Naive thymus-derived CD8-positive, alpha-beta T cell (primary cell): ENCODE measurements at regions not wholly inside any gene's neighbourhood (a gene's known extent, or its start where the extent isn't known, plus 50 kb on each side); places are given as distances from the start of the nearest gene placed in this dataset.
A peak's percentile ranks its signal among the peaks of the same experiment; 100 is the strongest.

ENCODE experiments used
- ATAC-seq, 2 donors: fragments of 150-1000 bp; cut with Tn5 transposase in 1 of 2; sonication (Bioruptor Pico), chemical (Tn5 transposase) in 1 of 2; 1 replicate in 1 of 2; 2 replicates in 1 of 2; pipeline ENCODE4 v1.10.0; 2021; ENCODE audit warnings: mild to moderate bottlenecking in 2 of 2, moderate library complexity in 2 of 2
- POLR2A ChIA-PET: fragments of 350-600 bp; sonication (Branson Sonifier 250); formaldehyde crosslinking; loops from one replicate; lab custom pipeline; 2021; ENCODE audit warnings: antibody characterized with exemption; lab: Charles Lee
- DNase-seq, 10 donors: peaks; one replicate each; pipeline versions ENCODE4 v3.0.0 to v3.0.0-alpha.2; 2020 to 2022
- H3K27ac Mint-ChIP-seq, 10 donors: one replicate each; pipeline ENCODE4 v1.8.0; 2020 to 2022; ENCODE audit warnings: mild to moderate bottlenecking in 10 of 10, mixed read lengths in 10 of 10, moderate library complexity in 4 of 10, inconsistent platforms in 1 of 10
- H3K27me3 Mint-ChIP-seq, 5 donors: one replicate each; pipeline ENCODE4 v1.8.0; 2021 to 2022; ENCODE audit warnings: mixed read lengths in 5 of 5
- H3K36me3 Mint-ChIP-seq, 3 donors: one replicate each; pipeline ENCODE4 v1.8.0; 2020 to 2022; ENCODE audit warnings: mixed read lengths in 3 of 3, mild to moderate bottlenecking in 2 of 3, inconsistent platforms in 1 of 3
- H3K4me1 Mint-ChIP-seq, 4 donors: one replicate each; pipeline ENCODE4 v1.8.0; 2021 to 2022; ENCODE audit warnings: mixed read lengths in 4 of 4
- H3K4me3 Mint-ChIP-seq, 10 donors: one replicate each; pipeline ENCODE4 v1.8.0; 2020 to 2022; ENCODE audit warnings: mild to moderate bottlenecking in 10 of 10, mixed read lengths in 10 of 10, moderate library complexity in 6 of 10, inconsistent platforms in 1 of 10
- H3K9me3 Mint-ChIP-seq, 9 donors: one replicate each; pipeline ENCODE4 v1.8.0; 2020 to 2022; ENCODE audit warnings: mixed read lengths in 9 of 9, mild to moderate bottlenecking in 3 of 9, inconsistent platforms in 1 of 9, moderate library complexity in 1 of 9

GRCh38 chr7:84446991-84447480 is 252.4 kb upstream of the SEMA3A start:
- H3K27me3 Mint-ChIP-seq = no peaks in the 10 kb centered on the region
- no peaks in the 10 kb centered on the region for H3K4me1 Mint-ChIP-seq
- no peak overlapping the region for H3K4me3 Mint-ChIP-seq
- POLR2A ChIA-PET = no interaction called here
- peak in 2 of 10 donors; percentile 2 to 60 for DNase-seq
- H3K36me3 Mint-ChIP-seq = no peaks in the 10 kb centered on the region
- ATAC-seq = no peak
- no peaks in the 10 kb centered on the region for H3K9me3 Mint-ChIP-seq
- no peak overlapping the region for H3K27ac Mint-ChIP-seq

GRCh38 chr7:84425702-84426259 is 231.2 kb upstream of the SEMA3A start:
- ATAC-seq (peak in 1 of 2 donors; percentile 20), DNase-seq (no peak)
- no peaks in the 10 kb centered on the region for H3K36me3 Mint-ChIP-seq
- no peaks in the 10 kb centered on the region for H3K4me1 Mint-ChIP-seq
- H3K27me3 Mint-ChIP-seq = no peaks in the 10 kb centered on the region
- no peak overlapping the region for H3K4me3 Mint-ChIP-seq
- peaks cover 0 to 21% (median 17%) of the 10 kb centered on the region in 9 donors for H3K9me3 Mint-ChIP-seq
- no peak overlapping the region for H3K27ac Mint-ChIP-seq
- POLR2A ChIA-PET = no interaction called here

- no peaks in the 10 kb centered on the region for H3K4me1 Mint-ChIP-seq
- H3K4me3 Mint-ChIP-seq = no peak overlapping the region
- no peaks in the 10 kb centered on the region for H3K27me3 Mint-ChIP-seq
- POLR2A ChIA-PET = no interaction called here
- DNase-seq = no peak
- H3K36me3 Mint-ChIP-seq = no peaks in the 10 kb centered on the region
- peaks cover 0 to 44% (median 34%) of the 10 kb centered on the region in 9 donors for H3K9me3 Mint-ChIP-seq
- no peak overlapping the region for H3K27ac Mint-ChIP-seq
- no peak for ATAC-seq
These were observed 228.2 kb upstream of the SEMA3A start for GRCh38 chr7:84422790-84423189.

- no peaks in the 10 kb centered on the region for H3K4me1 Mint-ChIP-seq
- H3K27ac Mint-ChIP-seq = no peak overlapping the region
- POLR2A ChIA-PET = no interaction called here
- no peak for DNase-seq
- H3K27me3 Mint-ChIP-seq = no peaks in the 10 kb centered on the region
- ATAC-seq = no peak
- H3K9me3 Mint-ChIP-seq = peaks cover 0 to 4% (median 0%) of the 10 kb centered on the region in 9 donors
- H3K4me3 Mint-ChIP-seq = no peak overlapping the region
- H3K36me3 Mint-ChIP-seq = no peaks in the 10 kb centered on the region
These were observed 217.8 kb upstream of the SEMA3A start for GRCh38 chr7:84412161-84412969.

GRCh38 chr7:84399661-84400060 is 205.1 kb upstream of the SEMA3A start:
- Mint-ChIP-seq H3K27ac (no peak overlapping the region), H3K27me3 (peaks cover 0 to 1% (median 0%) of the 10 kb centered on the region in 5 donors), H3K9me3 (peaks cover 13 to 36% (median 20%) of the 10 kb centered on the region in 9 donors), H3K4me3 (no peak overlapping the region), H3K36me3 (peaks cover 0 to 25% (median 0%) of the 10 kb centered on the region in 3 donors), H3K4me1 (no peaks in the 10 kb centered on the region)
- DNase-seq (no peak), ATAC-seq (no peak)
- POLR2A ChIA-PET = no interaction called here

GRCh38 chr7:84394219-84394618 is 199.6 kb upstream of the SEMA3A start:
- Mint-ChIP-seq H3K36me3 (no peaks in the 10 kb centered on the region), H3K4me1 (no peaks in the 10 kb centered on the region), H3K9me3 (peaks cover 0 to 3% (median 0%) of the 10 kb centered on the region in 9 donors), H3K27ac (no peak overlapping the region), H3K27me3 (peaks cover 0 to 3% (median 0%) of the 10 kb centered on the region in 5 donors), H3K4me3 (no peak overlapping the region)
- POLR2A ChIA-PET = no interaction called here
- ATAC-seq = no peak
- DNase-seq = no peak

- no peak overlapping the region for H3K4me3 Mint-ChIP-seq
- no peak for DNase-seq
- no peak overlapping the region for H3K27ac Mint-ChIP-seq
- no peaks in the 10 kb centered on the region for H3K4me1 Mint-ChIP-seq
- no peaks in the 10 kb centered on the region for H3K36me3 Mint-ChIP-seq
- POLR2A ChIA-PET = no interaction called here
- H3K9me3 Mint-ChIP-seq = peaks cover 0 to 3% (median 0%) of the 10 kb centered on the region in 9 donors
- no peak for ATAC-seq
- peaks cover 0 to 3% (median 0%) of the 10 kb centered on the region in 5 donors for H3K27me3 Mint-ChIP-seq
These were observed 199.2 kb upstream of the SEMA3A start for GRCh38 chr7:84393786-84394185.

- peaks cover 0 to 3% (median 2%) of the 10 kb centered on the region in 5 donors for H3K27me3 Mint-ChIP-seq
- peaks cover 0 to 3% (median 0%) of the 10 kb centered on the region in 9 donors for H3K9me3 Mint-ChIP-seq
- no peak for ATAC-seq
- no peak for DNase-seq
- H3K4me1 Mint-ChIP-seq = no peaks in the 10 kb centered on the region
- H3K27ac Mint-ChIP-seq = no peak overlapping the region
- H3K4me3 Mint-ChIP-seq = no peak overlapping the region
- POLR2A ChIA-PET = no interaction called here
- H3K36me3 Mint-ChIP-seq = no peaks in the 10 kb centered on the region
These were observed 196.3 kb upstream of the SEMA3A start for GRCh38 chr7:84390845-84391244.

- peaks cover 0 to 2% (median 0%) of the 10 kb centered on the region in 9 donors for H3K9me3 Mint-ChIP-seq
- POLR2A ChIA-PET = no interaction called here
- H3K27me3 Mint-ChIP-seq = peaks cover 0 to 3% (median 2%) of the 10 kb centered on the region in 5 donors
- no peaks in the 10 kb centered on the region for H3K36me3 Mint-ChIP-seq
- no peak overlapping the region for H3K27ac Mint-ChIP-seq
- H3K4me1 Mint-ChIP-seq = peaks cover 0 to 2% (median 0%) of the 10 kb centered on the region in 4 donors
- H3K4me3 Mint-ChIP-seq = no peak overlapping the region
- ATAC-seq = no peak
- no peak for DNase-seq
These were observed 194.7 kb upstream of the SEMA3A start for GRCh38 chr7:84389242-84389641.

GRCh38 chr7:84387595-84387994 is 193.0 kb upstream of the SEMA3A start:
- no peak for ATAC-seq
- DNase-seq = no peak
- H3K4me1 Mint-ChIP-seq = peaks cover 0 to 2% (median 0%) of the 10 kb centered on the region in 4 donors
- H3K27ac Mint-ChIP-seq = peak overlapping the region in 1 of 10 donors; percentile 65
- H3K36me3 Mint-ChIP-seq = no peaks in the 10 kb centered on the region
- POLR2A ChIA-PET = no interaction called here
- H3K27me3 Mint-ChIP-seq = peaks cover 0 to 3% (median 2%) of the 10 kb centered on the region in 5 donors
- no peaks in the 10 kb centered on the region for H3K9me3 Mint-ChIP-seq
- no peak overlapping the region for H3K4me3 Mint-ChIP-seq

- DNase-seq (no peak), ATAC-seq (no peak)
- no peak overlapping the region for H3K4me3 Mint-ChIP-seq
- POLR2A ChIA-PET = no interaction called here
- H3K27me3 Mint-ChIP-seq = peaks cover 0 to 3% (median 0%) of the 10 kb centered on the region in 5 donors
- no peaks in the 10 kb centered on the region for H3K9me3 Mint-ChIP-seq
- peak overlapping the region in 1 of 10 donors; percentile 7 for H3K27ac Mint-ChIP-seq
- H3K4me1 Mint-ChIP-seq = peaks cover 0 to 2% (median 0%) of the 10 kb centered on the region in 4 donors
- no peaks in the 10 kb centered on the region for H3K36me3 Mint-ChIP-seq
These were observed 189.8 kb upstream of the SEMA3A start for GRCh38 chr7:84384417-84384816.

- POLR2A ChIA-PET = no interaction called here
- Mint-ChIP-seq H3K27me3 (no peaks in the 10 kb centered on the region), H3K4me1 (no peaks in the 10 kb centered on the region), H3K9me3 (peaks cover 0 to 7% (median 0%) of the 10 kb centered on the region in 9 donors), H3K4me3 (no peak overlapping the region), H3K36me3 (no peaks in the 10 kb centered on the region), H3K27ac (no peak overlapping the region)
- DNase-seq (no peak), ATAC-seq (no peak)
These were observed 184.9 kb upstream of the SEMA3A start for GRCh38 chr7:84379446-84379845.

- POLR2A ChIA-PET = no interaction called here
- DNase-seq (no peak), ATAC-seq (no peak)
These were observed 178.1 kb upstream of the SEMA3A start for GRCh38 chr7:84372712-84373111.

More at GRCh38 chr7:84372712-84373111, 178.1 kb upstream of the SEMA3A start:
- Mint-ChIP-seq H3K27me3 (no peaks in the 10 kb centered on the region), H3K4me3 (no peak overlapping the region), H3K4me1 (no peaks in the 10 kb centered on the region), H3K36me3 (no peaks in the 10 kb centered on the region), H3K9me3 (peaks cover 0 to 7% (median 0%) of the 10 kb centered on the region in 9 donors), H3K27ac (no peak overlapping the region)
